CD4-positive, alpha-beta T cell (primary cell): ENCODE measurements at regions not wholly inside any gene's neighbourhood (a gene's known extent, or its start where the extent isn't known, plus 50 kb on each side); places are given as distances from the start of the nearest gene placed in this dataset.

Source experiments
- ATAC-seq: fragments of 200-7000 bp; cut with Tn5 transposase; one replicate; pipeline ENCODE4 v1.10.0; 2022; ENCODE audit warnings: mild to moderate bottlenecking; ENCODE audit not compliant: poor library complexity
- CTCF ChIA-PET: fragments of 350-600 bp; sonication (Branson Sonifier 250); formaldehyde crosslinking; loops from one replicate; lab custom pipeline; 2021; ENCODE audit warnings: antibody characterized with exemption, inconsistent platforms; lab: Charles Lee
- POLR2A ChIA-PET: fragments of 350-600 bp; sonication (Branson Sonifier 250); formaldehyde crosslinking; loops from one replicate; lab custom pipeline; 2021; ENCODE audit warnings: antibody characterized with exemption, inconsistent platforms; lab: Charles Lee
- DNase-seq, 14 experiments: peaks; one replicate each; pipeline ENCODE4 v3.0.0-alpha.2; 2013 to 2020; ENCODE audit warnings: mixed read lengths in 2 of 14
- H3K27ac ChIP-seq, 2 donors: one replicate each; pipeline versions ENCODE4 v1.5.1 to v1.7.0; 2013; ENCODE audit warnings: low read length in 2 of 2, low read depth in 1 of 2, mild to moderate bottlenecking in 1 of 2
- H3K27me3 ChIP-seq, 2 experiments: 1 replicate in 1 of 2; 2 replicates in 1 of 2; pipeline versions ENCODE4 v1.6.1 to v1.7.0; 2013; ENCODE audit warnings: low read length in 2 of 2, control low read depth in 1 of 2, mild to moderate bottlenecking in 1 of 2, moderate library complexity in 1 of 2; ENCODE audit not compliant: insufficient read depth in 2 of 2, control insufficient read depth in 1 of 2
- H3K36me3 ChIP-seq: one replicate; pipeline ENCODE4 v1.6.1; 2013; ENCODE audit warnings: low read length, control low read depth; ENCODE audit not compliant: insufficient read depth
- H3K4me1 ChIP-seq: one replicate; pipeline ENCODE4 v1.6.1; 2013; ENCODE audit warnings: low read length, control low read depth; ENCODE audit not compliant: insufficient read depth
- H3K4me3 ChIP-seq: one replicate; pipeline ENCODE4 v1.5.1; 2013; ENCODE audit warnings: mild to moderate bottlenecking, low read length, moderate library complexity
- H3K9me3 ChIP-seq, 2 experiments: 1 replicate in 1 of 2; 2 replicates in 1 of 2; pipeline versions ENCODE4 v1.6.1 to v1.7.0; 2013; ENCODE audit warnings: low read length in 2 of 2, mild to moderate bottlenecking in 2 of 2, control low read depth in 1 of 2, moderate library complexity in 1 of 2; ENCODE audit not compliant: control insufficient read depth in 1 of 2, insufficient read depth in 1 of 2
- H3K27ac Mint-ChIP-seq: one replicate; pipeline ENCODE4 v1.8.0; 2020; ENCODE audit warnings: mixed read lengths
- H3K27me3 Mint-ChIP-seq: one replicate; pipeline ENCODE4 v1.8.0; 2021; ENCODE audit warnings: mixed read lengths
- H3K36me3 Mint-ChIP-seq: one replicate; pipeline ENCODE4 v1.8.0; 2021; ENCODE audit warnings: low read depth, mixed read lengths
- H3K4me1 Mint-ChIP-seq: one replicate; pipeline ENCODE4 v1.8.0; 2021; ENCODE audit warnings: low read depth, mixed read lengths
- H3K4me3 Mint-ChIP-seq: one replicate; pipeline ENCODE4 v1.8.0; 2020; ENCODE audit warnings: mild to moderate bottlenecking, mixed read lengths
- H3K9me3 Mint-ChIP-seq: one replicate; pipeline ENCODE4 v1.8.0; 2020; ENCODE audit warnings: mixed read lengths
- intact Hi-C, 2 experiments: fragments of 100-400 bp; cut with DNase I in 1 of 2; cut with micrococcal nuclease in 1 of 2; formaldehyde crosslinking; loops; one replicate each; pipeline versions ENCODE4 v1.15.1 to v1.9.0; 2023 to 2025; cut with DNase I, micrococcal nuclease
- TF ChIP-seq, protein P1 (sequence below): fragments of 200-600 bp; IDR thresholded peaks from one replicate; pipeline ENCODE4 v1.8.0; 2022; ENCODE audit warnings: antibody characterized with exemption, mild to moderate bottlenecking

DNA sequence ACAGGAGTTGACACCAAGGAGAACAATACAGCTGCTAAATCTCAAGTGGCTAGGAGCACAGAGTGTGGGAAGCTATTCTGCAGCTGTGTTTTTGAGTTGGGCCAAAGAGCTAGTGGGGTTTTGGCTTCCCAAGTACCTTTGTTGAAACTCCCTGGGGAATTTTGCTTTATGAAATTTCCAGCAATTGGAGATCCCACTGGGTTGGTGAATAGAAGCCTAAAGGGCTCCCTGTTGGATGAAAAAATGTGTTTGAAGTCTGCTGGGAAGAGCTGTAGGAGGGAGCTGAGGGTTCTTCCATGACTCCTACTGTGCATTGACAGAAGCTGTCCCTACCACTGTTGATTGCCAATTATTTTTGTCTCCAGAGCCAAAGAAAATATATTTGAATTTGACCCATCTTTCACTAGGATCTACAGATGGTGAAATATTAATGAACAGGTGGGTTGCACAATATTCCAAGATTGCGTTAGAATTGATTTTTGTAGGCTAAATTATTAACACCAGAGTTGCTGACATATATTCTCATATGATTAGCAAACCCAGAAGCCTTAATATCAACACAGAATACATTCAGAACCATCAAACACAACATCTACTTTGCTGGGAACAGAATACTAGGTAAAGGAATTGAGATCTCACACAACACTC, 95.4 kb upstream of the CYP1B1 start:
- no peak for DNase-seq
- no peaks in the 10 kb centered on the region for H3K36me3 ChIP-seq
- Mint-ChIP-seq H3K27me3 (peaks cover 49% of the 10 kb centered on the region), H3K4me1 (no peaks in the 10 kb centered on the region), H3K27ac (no peak overlapping the region), H3K36me3 (no peaks in the 10 kb centered on the region), H3K9me3 (no peaks in the 10 kb centered on the region), H3K4me3 (no peak overlapping the region)
- no peaks in the 10 kb centered on the region for H3K4me1 ChIP-seq
- TF ChIP-seq, protein P1, sequence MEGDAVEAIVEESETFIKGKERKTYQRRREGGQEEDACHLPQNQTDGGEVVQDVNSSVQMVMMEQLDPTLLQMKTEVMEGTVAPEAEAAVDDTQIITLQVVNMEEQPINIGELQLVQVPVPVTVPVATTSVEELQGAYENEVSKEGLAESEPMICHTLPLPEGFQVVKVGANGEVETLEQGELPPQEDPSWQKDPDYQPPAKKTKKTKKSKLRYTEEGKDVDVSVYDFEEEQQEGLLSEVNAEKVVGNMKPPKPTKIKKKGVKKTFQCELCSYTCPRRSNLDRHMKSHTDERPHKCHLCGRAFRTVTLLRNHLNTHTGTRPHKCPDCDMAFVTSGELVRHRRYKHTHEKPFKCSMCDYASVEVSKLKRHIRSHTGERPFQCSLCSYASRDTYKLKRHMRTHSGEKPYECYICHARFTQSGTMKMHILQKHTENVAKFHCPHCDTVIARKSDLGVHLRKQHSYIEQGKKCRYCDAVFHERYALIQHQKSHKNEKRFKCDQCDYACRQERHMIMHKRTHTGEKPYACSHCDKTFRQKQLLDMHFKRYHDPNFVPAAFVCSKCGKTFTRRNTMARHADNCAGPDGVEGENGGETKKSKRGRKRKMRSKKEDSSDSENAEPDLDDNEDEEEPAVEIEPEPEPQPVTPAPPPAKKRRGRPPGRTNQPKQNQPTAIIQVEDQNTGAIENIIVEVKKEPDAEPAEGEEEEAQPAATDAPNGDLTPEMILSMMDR, result no peak
- no peak overlapping the region for H3K27ac ChIP-seq
- H3K9me3 ChIP-seq, result no peaks in the 10 kb centered on the region
- no peak for ATAC-seq
- H3K27me3 ChIP-seq, result peaks cover 6 to 9% of the 10 kb centered on the region in 2 experiments
- ChIA-PET CTCF (no interaction called here), POLR2A (no interaction called here)
- no peak overlapping the region for H3K4me3 ChIP-seq
- intact Hi-C loops, result no loop called here

DNA sequence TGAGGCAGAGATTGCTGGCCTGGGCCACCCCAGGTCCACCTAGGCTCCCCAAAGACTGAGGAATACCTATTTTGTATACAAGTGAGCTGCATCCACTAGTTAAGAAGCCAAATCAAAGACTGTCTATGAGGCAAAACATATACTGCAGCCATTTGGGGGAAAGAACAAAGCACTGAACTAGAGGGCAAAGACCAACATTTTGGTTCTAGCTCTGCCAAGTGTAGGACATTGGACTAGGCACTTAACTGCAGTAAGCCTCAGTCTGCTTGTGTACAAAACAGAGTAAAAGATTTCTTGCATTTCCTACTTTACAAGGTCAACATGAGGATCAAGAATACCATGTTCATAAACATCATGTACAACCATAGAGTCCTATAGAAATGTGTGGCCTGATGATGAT, 94.8 kb upstream of the CYP1B1 start:
- TF ChIP-seq, protein P1, result no peak
- H3K27me3 Mint-ChIP-seq, result peaks cover 53% of the 10 kb centered on the region
- no peak for ATAC-seq
- DNase-seq, result no peak
- no peaks in the 10 kb centered on the region for H3K4me1 ChIP-seq
- no peaks in the 10 kb centered on the region for H3K9me3 ChIP-seq
- ChIA-PET CTCF (no interaction called here), POLR2A (no interaction called here)
- no peak overlapping the region for H3K4me3 ChIP-seq
- no peak overlapping the region for H3K4me3 Mint-ChIP-seq
- H3K36me3 Mint-ChIP-seq, result no peaks in the 10 kb centered on the region
- peaks cover 8 to 9% of the 10 kb centered on the region in 2 experiments for H3K27me3 ChIP-seq
- H3K27ac Mint-ChIP-seq, result no peak overlapping the region
- no peak overlapping the region for H3K27ac ChIP-seq
- intact Hi-C loops, result no loop called here
- no peaks in the 10 kb centered on the region for H3K36me3 ChIP-seq
- no peaks in the 10 kb centered on the region for H3K4me1 Mint-ChIP-seq
- no peaks in the 10 kb centered on the region for H3K9me3 Mint-ChIP-seq

DNA sequence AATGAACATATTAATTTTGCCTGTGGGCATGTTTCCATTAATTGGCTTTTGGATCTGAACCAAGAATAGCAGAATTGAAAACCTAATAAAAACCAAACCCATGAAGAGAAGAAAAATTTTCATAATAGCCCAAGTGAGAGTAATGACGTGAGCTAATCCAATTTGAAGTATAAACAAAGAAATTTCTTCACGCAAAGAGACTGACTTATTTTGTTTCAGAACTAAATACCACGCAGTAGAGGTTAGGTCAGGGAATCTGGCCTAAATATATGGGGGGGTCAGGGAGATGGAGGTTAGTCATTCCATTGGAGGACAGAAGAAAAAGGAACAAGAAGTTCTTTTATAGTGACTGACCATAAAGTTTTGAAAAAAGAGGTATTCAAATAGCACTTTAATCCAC, 94.1 kb upstream of the CYP1B1 start:
- no peak for DNase-seq
- Mint-ChIP-seq H3K4me3 (no peak overlapping the region), H3K4me1 (no peaks in the 10 kb centered on the region), H3K36me3 (no peaks in the 10 kb centered on the region), H3K9me3 (no peaks in the 10 kb centered on the region), H3K27ac (no peak overlapping the region), H3K27me3 (peaks cover 57% of the 10 kb centered on the region)
- no peak for ATAC-seq
- TF ChIP-seq, protein P1, result no peak
- Histone ChIP-seq H3K27me3 (peaks cover 8 to 9% of the 10 kb centered on the region in 2 experiments), H3K4me1 (no peaks in the 10 kb centered on the region), H3K27ac (no peak overlapping the region), H3K4me3 (no peak overlapping the region), H3K36me3 (no peaks in the 10 kb centered on the region), H3K9me3 (no peaks in the 10 kb centered on the region)
- intact Hi-C loops, result no loop called here
- ChIA-PET POLR2A (no interaction called here), CTCF (no interaction called here)
